IMR-90 (cell line): ENCODE measurements at regions not wholly inside any gene's neighbourhood (a gene's known extent, or its start where the extent isn't known, plus 50 kb on each side); places are given as distances from the start of the nearest gene placed in this dataset.

Experiments
- ATAC-seq: fragments of 200-7000 bp; cut with Tn5 transposase; 2 replicates; pipeline ENCODE4 v1.9.1; 2020; ENCODE audit warnings: low read depth, mild to moderate bottlenecking, moderate library complexity
- BruUV-seq: library from RNA; stranded (reverse); fragments of 400-500 nt; replicated peaks from 2 replicates; lab custom pipeline; 2021; lab: Mats Ljungman, UMichigan
- CTCF ChIA-PET: fragments of 300-600 bp; formaldehyde crosslinking; extraction: SDS; loops from one replicate; lab custom pipeline; 2021; ENCODE audit warnings: antibody characterized with exemption; lab: Yijun Ruan, JAX
- POLR2A ChIA-PET: fragments of 300-600 bp; sonication (Branson Sonifier 250); formaldehyde crosslinking; loops from one replicate; lab custom pipeline; 2022; ENCODE audit warnings: antibody characterized with exemption; ENCODE audit not compliant: unreplicated experiment; lab: Charles Lee
- DNase-seq: peaks from one replicate; pipeline ENCODE4 v3.0.0; 2013
- H2AFZ ChIP-seq: replicated peaks from 2 replicates; pipeline ENCODE3; 2013; ENCODE audit warnings: low read length, mild to moderate bottlenecking; ENCODE audit not compliant: poor library complexity
- H2AK5ac ChIP-seq: 2 replicates; pipeline ENCODE4 v1.6.1; 2013; ENCODE audit warnings: low read depth, low read length, inconsistent platforms
- H2AK9ac ChIP-seq: replicated peaks from 2 replicates; pipeline ENCODE3; 2013; ENCODE audit warnings: mild to moderate bottlenecking, low read depth, low read length, moderate library complexity; ENCODE audit not compliant: poor library complexity
- H2BK120ac ChIP-seq: 2 replicates; pipeline ENCODE4 v1.6.1; 2013; ENCODE audit warnings: low read depth, low read length, inconsistent platforms
- H2BK15ac ChIP-seq: 3 replicates; pipeline ENCODE4 v1.6.1; 2013; ENCODE audit warnings: low read depth, low read length, inconsistent platforms
- H2BK20ac ChIP-seq: 2 replicates; pipeline ENCODE4 v1.6.1; 2013; ENCODE audit warnings: low read depth, mild to moderate bottlenecking, inconsistent platforms, low read length, moderate library complexity
- H2BK5ac ChIP-seq: 2 replicates; pipeline ENCODE4 v1.6.1; 2013; ENCODE audit warnings: mild to moderate bottlenecking, low read depth, low read length, inconsistent platforms; ENCODE audit not compliant: poor library complexity, severe bottlenecking
- H3K14ac ChIP-seq: replicated peaks from 2 replicates; pipeline ENCODE4 v1.6.1; 2013; ENCODE audit warnings: low read depth, low read length, inconsistent platforms
- H3K18ac ChIP-seq: 2 replicates; pipeline ENCODE4 v1.6.1; 2013; ENCODE audit warnings: low read depth, low read length, control low read depth
- H3K23ac ChIP-seq: 2 replicates; pipeline ENCODE4 v1.6.1; 2013; ENCODE audit warnings: low read depth, low read length, inconsistent platforms
- H3K27ac ChIP-seq: 2 replicates; pipeline ENCODE4 v1.5.1; 2013; ENCODE audit warnings: mild to moderate bottlenecking, control low read depth, low read length; ENCODE audit not compliant: insufficient read depth
- H3K27me3 ChIP-seq: 2 replicates; pipeline ENCODE4 v1.6.1; 2013; ENCODE audit warnings: low read length; ENCODE audit not compliant: control insufficient read depth, insufficient read depth
- H3K36me3 ChIP-seq: 2 replicates; pipeline ENCODE4 v1.6.1; 2013; ENCODE audit warnings: low read length, mixed read lengths; ENCODE audit not compliant: control insufficient read depth, insufficient read depth
- H3K4ac ChIP-seq: 2 replicates; pipeline ENCODE4 v1.6.1; 2013; ENCODE audit warnings: low read depth, low read length, inconsistent platforms
- H3K4me1 ChIP-seq: 2 replicates; pipeline ENCODE4 v1.6.1; 2013; ENCODE audit warnings: low read length, mixed read lengths; ENCODE audit not compliant: control insufficient read depth, insufficient read depth
- H3K4me2 ChIP-seq: 2 replicates; pipeline ENCODE4 v1.6.1; 2013; ENCODE audit warnings: low read depth, mild to moderate bottlenecking, control low read depth, low read length, moderate library complexity
- H3K4me3 ChIP-seq: 2 replicates; pipeline ENCODE4 v1.5.1; 2013; ENCODE audit warnings: low read depth, mild to moderate bottlenecking, control low read depth, low read length, moderate library complexity; ENCODE audit not compliant: insufficient read depth
- H3K56ac ChIP-seq: 2 replicates; pipeline ENCODE4 v1.6.1; 2013; ENCODE audit warnings: low read length, inconsistent platforms; ENCODE audit not compliant: insufficient read depth; ENCODE audit errors: extremely low read depth
- H3K79me1 ChIP-seq, 2 experiments: 2 replicates each; pipeline ENCODE4 v1.6.1; 2013; ENCODE audit warnings: low read length in 2 of 2, inconsistent platforms in 1 of 2, low read depth in 1 of 2
- H3K9ac ChIP-seq: 2 replicates; pipeline ENCODE4 v1.6.1; 2013; ENCODE audit warnings: low read depth, low read length, control low read depth
- H3K9me1 ChIP-seq: 2 replicates; pipeline ENCODE4 v1.6.1; 2013; ENCODE audit warnings: low read length, inconsistent platforms; ENCODE audit not compliant: insufficient read depth
- H3K9me3 ChIP-seq: 2 replicates; pipeline ENCODE4 v1.6.1; 2013; ENCODE audit warnings: low read length; ENCODE audit not compliant: control insufficient read depth, insufficient read depth
- H4K20me1 ChIP-seq: 2 replicates; pipeline ENCODE4 v1.6.1; 2013; ENCODE audit warnings: low read length, inconsistent platforms; ENCODE audit not compliant: insufficient read depth
- H4K5ac ChIP-seq: 2 replicates; pipeline ENCODE4 v1.6.1; 2013; ENCODE audit warnings: mild to moderate bottlenecking, low read depth, low read length, control low read depth
- H4K8ac ChIP-seq, 2 experiments: 2 replicates each; pipeline ENCODE4 v1.6.1; 2013; ENCODE audit warnings: low read depth in 2 of 2, low read length in 2 of 2, control low read depth in 1 of 2, inconsistent platforms in 1 of 2
- H4K91ac ChIP-seq: 2 replicates; pipeline ENCODE4 v1.6.1; 2013; ENCODE audit warnings: low read depth, low read length, inconsistent platforms; ENCODE audit not compliant: insufficient read depth
- CTCF ChIP-seq: conservative IDR thresholded peaks from 2 replicates; pipeline ENCODE4 v1.5.1; 2012; ENCODE audit warnings: mild to moderate bottlenecking, low read depth, low read length, improper control_type of control experiment
- MAZ ChIP-seq: IDR thresholded peaks from 2 replicates; pipeline ENCODE4 v1.6.1; 2012; ENCODE audit warnings: low read depth, mild to moderate bottlenecking, low read length, improper control_type of control experiment, moderate library complexity, borderline replicate concordance
- WGBS, 2 experiments: methylation state at CpG; one replicate each; pipeline versions ENCODE4 v1.1.5 to v1.1.7; 2013; ENCODE audit warnings: missing lambda C conversion rate in 2 of 2; ENCODE audit not compliant: insufficient read length in 1 of 2; ENCODE audit errors: extremely low coverage in 2 of 2; 5-methylcytosine and 5-hydroxymethylcytosine counted together
- dilution Hi-C: fragments of 300-500 bp; cut with HindIII; formaldehyde crosslinking; loops from one replicate; pipeline ENCODE4 v1.14.3; 2018; ENCODE audit warnings: low sequenced_read_pairs; ENCODE audit not compliant: unreplicated experiment
- in situ Hi-C: fragments of 300-500 bp; cut with MboI; formaldehyde crosslinking; loops from 3 replicates; pipeline ENCODE4 v1.14.3; 2019; ENCODE audit warnings: low sequenced_read_pairs, inconsistent platforms, mixed read lengths
- intact Hi-C: fragments of 100-400 bp; cut with micrococcal nuclease; formaldehyde crosslinking; loops from 2 replicates; pipeline ENCODE4 v1.10.0; 2022

GRCh38 chr9:82679472-82679871 is 383.5 kb downstream of the RASEF start:
- H3K36me3 ChIP-seq: no peaks in the 10 kb centered on the region
- no peak overlapping the region for H3K18ac ChIP-seq
- DNase-seq (no peak), ATAC-seq (no peak)
- no peak overlapping the region for H2BK20ac ChIP-seq
- no peak overlapping the region for H3K4ac ChIP-seq
- no peak overlapping the region for H4K91ac ChIP-seq
- POLR2A ChIA-PET: no interaction called here
- no peak overlapping the region for H3K14ac ChIP-seq
- TF ChIP-seq MAZ (no peak), CTCF (no peak)
- no peak overlapping the region for H3K27ac ChIP-seq
- H3K9ac ChIP-seq: no peak overlapping the region
- H4K5ac ChIP-seq: no peak overlapping the region
- no peaks in the 10 kb centered on the region for H3K9me3 ChIP-seq
- no peak overlapping the region for H3K23ac ChIP-seq
- H2AFZ ChIP-seq: no peak overlapping the region
- intact Hi-C loops: no loop called here
- H3K9me1 ChIP-seq: no peaks in the 10 kb centered on the region
- CTCF ChIA-PET: interaction anchor here (0.6 kb wide), 1 partner anchor 366 kb away, joined by 4 read pairs; no protein-coding TSS in a partner anchor
- no peak overlapping the region for H4K8ac ChIP-seq
- no peak overlapping the region for H3K4me3 ChIP-seq
- no TSS peak for BruUV-seq
- H3K79me1 ChIP-seq: no peaks in the 10 kb centered on the region
- no peaks in the 10 kb centered on the region for H4K20me1 ChIP-seq
- H2BK15ac ChIP-seq: no peak overlapping the region
- in situ Hi-C loops: loop anchor here (10.0 kb wide), 1 partner anchor 65 kb away; no protein-coding TSS in a partner anchor
- H3K27me3 ChIP-seq: no peaks in the 10 kb centered on the region; the same call in 1 of the 2 replicates
- no peak overlapping the region for H3K56ac ChIP-seq
- no peak overlapping the region for H2AK5ac ChIP-seq
- H3K4me1 ChIP-seq: no peaks in the 10 kb centered on the region
- dilution Hi-C loops: no loop called here
- H2BK120ac ChIP-seq: no peak overlapping the region
- no peak overlapping the region for H3K4me2 ChIP-seq
- H2BK5ac ChIP-seq: no peak overlapping the region
- no CpG with 5 or more reads among the region's 2 CpGs for WGBS, 2 experiments
- H2AK9ac ChIP-seq: no peak overlapping the region
